ENCODE measurements at regions not wholly inside any gene's neighbourhood (a gene's known extent, or its start where the extent isn't known, plus 50 kb on each side); places are given as distances from the start of the nearest gene placed in this dataset.

DNA sequence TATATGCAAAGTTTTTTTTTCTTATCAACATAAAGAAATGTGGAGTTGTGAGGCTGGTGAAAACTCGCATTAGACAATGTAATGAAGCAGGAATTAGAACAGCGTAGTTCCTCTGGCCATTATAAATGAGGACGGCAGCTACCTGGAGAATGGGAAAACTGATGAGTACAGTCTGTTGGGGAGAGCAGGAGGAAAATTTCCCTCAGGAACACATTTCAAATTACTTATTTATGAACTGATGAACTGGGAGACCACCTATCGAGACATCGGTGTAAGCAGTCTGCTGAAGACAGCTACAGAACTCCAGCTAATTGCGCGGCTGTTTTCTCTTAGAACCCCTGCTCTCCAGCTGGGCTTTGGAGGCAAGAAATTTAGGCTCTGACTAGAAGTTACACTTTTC lies 343.9 kb upstream of the CLINT1 start:
- 77 to 86% methylated on average over 7 of the region's 7 CpGs for WGBS, 2 donors
- H3K9ac ChIP-seq (ENCODE audit: insufficient read depth in 1 of 2, low read length in 2 of 2): no peak overlapping the region
- TF ChIP-seq CTCF (IDR thresholded peaks at IDR 0.05; ENCODE audit: control extremely low read depth, extremely low read depth): no peak
- no peak overlapping the region for H3K4me3 ChIP-seq
- no peaks in the 10 kb centered on the region for H3K27me3 ChIP-seq (ENCODE audit: control insufficient read depth in 3 of 3, insufficient read depth in 3 of 3, low read length in 2 of 3)
- H3K27ac ChIP-seq (ENCODE audit: low read depth in 1 of 2, low read length in 1 of 2): no peak overlapping the region
- H3K36me3 ChIP-seq (ENCODE audit: control insufficient read depth in 4 of 4, insufficient read depth in 4 of 4, low read length in 4 of 4): no peaks in the 10 kb centered on the region
- H3K4me1 ChIP-seq (ENCODE audit: control insufficient read depth in 5 of 5, insufficient read depth in 5 of 5, low read length in 5 of 5): no peaks in the 10 kb centered on the region
- no peak for DNase-seq
- no peak for ATAC-seq (ENCODE audit: insufficient read depth, low FRiP score)
- peaks cover 0 to 2% (median 0%) of the 10 kb centered on the region in 4 donors for H3K9me3 ChIP-seq (ENCODE audit: control insufficient read depth in 4 of 4, insufficient read depth in 3 of 4, low read length in 3 of 4)

- Histone ChIP-seq H3K4me3 (no peak overlapping the region), H3K9me3 (ENCODE audit: control insufficient read depth in 4 of 4, insufficient read depth in 3 of 4, low read length in 3 of 4) (peaks cover 0 to 2% (median 0%) of the 10 kb centered on the region in 4 donors), H3K4me1 (ENCODE audit: control insufficient read depth in 5 of 5, insufficient read depth in 5 of 5, low read length in 5 of 5) (no peaks in the 10 kb centered on the region), H3K9ac (ENCODE audit: insufficient read depth in 1 of 2, low read length in 2 of 2) (no peak overlapping the region), H3K27me3 (ENCODE audit: control insufficient read depth in 3 of 3, insufficient read depth in 3 of 3, low read length in 2 of 3) (no peaks in the 10 kb centered on the region), H3K36me3 (ENCODE audit: control insufficient read depth in 4 of 4, insufficient read depth in 4 of 4, low read length in 4 of 4) (no peaks in the 10 kb centered on the region), H3K27ac (ENCODE audit: low read depth in 1 of 2, low read length in 1 of 2) (no peak overlapping the region)
- ATAC-seq (ENCODE audit: insufficient read depth, low FRiP score): no peak
- 81 to 94% methylated on average over 4 of the region's 4 CpGs for WGBS, 2 donors
- DNase-seq: no peak
- TF ChIP-seq CTCF (IDR thresholded peaks at IDR 0.05; ENCODE audit: control extremely low read depth, extremely low read depth): no peak
These were observed 341.7 kb upstream of the CLINT1 start for GRCh38 chr5:158200619-158201018.

DNA sequence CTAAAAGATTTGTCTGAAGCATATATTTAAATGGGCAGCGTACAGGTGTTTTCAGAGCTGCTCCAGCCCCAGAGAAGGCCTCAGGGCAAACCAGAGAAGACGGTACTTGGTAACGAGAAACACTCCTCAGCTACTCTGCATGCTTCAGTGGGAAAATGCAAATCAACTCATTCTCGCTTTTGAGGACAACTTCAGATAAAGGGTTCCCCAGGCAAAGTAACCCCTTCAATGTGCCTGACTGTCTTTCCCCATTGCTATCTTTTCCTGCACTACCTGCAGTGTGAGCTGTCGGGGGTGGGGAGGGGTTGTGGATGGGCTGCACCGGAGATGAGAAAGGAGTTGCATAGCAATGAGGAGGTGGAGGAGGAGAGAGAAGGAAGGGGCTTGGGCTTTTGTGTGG lies 339.7 kb upstream of the CLINT1 start:
- H3K9me3 ChIP-seq (ENCODE audit: control insufficient read depth in 4 of 4, insufficient read depth in 3 of 4, low read length in 3 of 4): peaks cover 0 to 2% (median 0%) of the 10 kb centered on the region in 4 donors
- no peak for TF ChIP-seq CTCF (IDR thresholded peaks at IDR 0.05; ENCODE audit: control extremely low read depth, extremely low read depth)
- no peaks in the 10 kb centered on the region for H3K36me3 ChIP-seq (ENCODE audit: control insufficient read depth in 4 of 4, insufficient read depth in 4 of 4, low read length in 4 of 4)
- DNase-seq (no peak), ATAC-seq (ENCODE audit: insufficient read depth, low FRiP score) (no peak)
- no peak overlapping the region for H3K27ac ChIP-seq (ENCODE audit: low read depth in 1 of 2, low read length in 1 of 2)
- H3K4me1 ChIP-seq (ENCODE audit: control insufficient read depth in 5 of 5, insufficient read depth in 5 of 5, low read length in 5 of 5): no peaks in the 10 kb centered on the region
- H3K9ac ChIP-seq (ENCODE audit: insufficient read depth in 1 of 2, low read length in 2 of 2): no peak overlapping the region
- H3K27me3 ChIP-seq (ENCODE audit: control insufficient read depth in 3 of 3, insufficient read depth in 3 of 3, low read length in 2 of 3): no peaks in the 10 kb centered on the region
- H3K4me3 ChIP-seq: no peak overlapping the region
- WGBS, 2 donors: 76 to 85% methylated on average over 6 of the region's 6 CpGs

Data from lung (tissue), 11 donors.